DMS53 treated with DMSO at 0.1 percent for 48 hours (cell line): ENCODE measurements at regions not wholly inside any gene's neighbourhood (a gene's known extent, or its start where the extent isn't known, plus 50 kb on each side); places are given as distances from the start of the nearest gene placed in this dataset.

ENCODE experiments used
- DNase-seq: peaks from one replicate; lab custom pipeline; 2025; ENCODE audit not compliant: unreplicated experiment; lab: John Stamatoyannopoulos, UW

DNA sequence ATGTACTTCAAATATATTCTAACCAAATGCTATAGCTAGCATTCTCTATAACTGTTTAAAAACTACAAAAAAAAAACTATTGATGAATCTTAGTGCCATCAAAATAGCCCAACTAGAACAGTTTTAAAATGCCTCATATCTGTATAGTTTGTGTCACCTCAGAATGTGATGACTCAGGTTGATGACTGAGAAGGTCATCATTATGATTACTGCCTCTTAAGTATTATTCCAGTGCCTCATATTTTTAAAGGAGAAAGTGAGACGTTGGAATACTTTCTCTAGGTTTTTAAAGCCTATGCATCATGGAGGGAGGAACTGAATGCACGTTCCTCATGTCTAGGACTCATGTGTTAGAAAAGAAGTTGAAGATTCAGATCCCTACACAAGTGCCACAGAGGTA, 88.2 kb downstream of the TMA16 start:
- DNase-seq = no peak

DNA sequence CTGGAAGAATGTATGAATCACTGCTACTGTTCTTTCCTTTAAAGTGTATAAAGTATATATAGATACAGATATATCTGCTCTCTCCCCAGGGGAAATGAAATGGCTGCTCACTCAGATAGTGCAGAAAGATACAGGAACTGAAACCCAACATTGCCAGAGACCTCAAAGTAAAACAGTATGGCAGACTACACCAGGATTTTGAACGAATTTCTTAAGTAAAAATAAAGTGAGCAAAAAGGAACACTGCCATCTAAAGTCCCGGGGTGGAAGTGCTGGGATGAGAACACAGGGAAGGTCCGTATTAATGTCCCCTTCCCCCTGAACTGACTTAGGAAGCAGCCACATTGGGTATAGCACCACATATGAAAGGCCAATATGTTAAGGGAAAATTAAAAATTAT, 93.4 kb downstream of the TMA16 start:
- no peak for DNase-seq

DNA sequence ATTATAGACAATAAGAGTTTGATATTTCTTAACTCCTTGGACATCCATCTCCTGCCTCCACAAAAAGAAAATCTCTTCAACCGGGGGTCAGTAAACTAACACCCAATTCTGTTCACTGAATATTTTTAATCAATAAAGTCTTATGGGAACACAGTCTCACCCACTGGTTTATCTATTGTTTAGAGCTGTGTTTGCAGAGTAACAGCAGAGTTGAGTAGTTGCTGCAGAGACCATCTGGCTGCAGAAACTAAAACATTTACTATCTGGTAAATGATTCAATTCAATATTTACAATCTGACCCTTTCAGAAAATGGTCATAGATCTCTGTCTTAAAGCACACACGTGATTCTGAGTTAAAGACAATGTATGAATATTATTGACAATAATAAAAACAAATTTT, 94.0 kb downstream of the TMA16 start:
- peak; percentile 14 for DNase-seq

DNA sequence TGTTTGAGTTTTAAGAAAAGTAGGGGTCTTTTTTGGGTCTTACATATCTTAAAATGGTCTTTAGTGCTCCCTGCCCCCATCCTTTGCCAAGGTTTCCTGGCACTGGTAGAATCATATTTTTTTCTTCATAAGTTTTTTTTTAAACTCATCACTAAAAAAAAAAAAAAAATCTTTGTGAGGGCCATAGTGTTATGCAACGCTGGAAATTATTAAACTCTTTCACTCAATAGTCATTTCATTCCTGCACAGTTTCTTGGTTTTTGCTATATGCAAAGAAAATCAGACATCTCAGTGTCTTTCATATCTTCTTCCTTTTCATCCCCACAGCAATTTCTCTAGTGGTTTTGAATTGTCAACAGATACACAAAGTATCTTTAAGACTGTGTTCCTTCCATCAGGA, 95.6 kb downstream of the TMA16 start:
- DNase-seq = no peak

DNA sequence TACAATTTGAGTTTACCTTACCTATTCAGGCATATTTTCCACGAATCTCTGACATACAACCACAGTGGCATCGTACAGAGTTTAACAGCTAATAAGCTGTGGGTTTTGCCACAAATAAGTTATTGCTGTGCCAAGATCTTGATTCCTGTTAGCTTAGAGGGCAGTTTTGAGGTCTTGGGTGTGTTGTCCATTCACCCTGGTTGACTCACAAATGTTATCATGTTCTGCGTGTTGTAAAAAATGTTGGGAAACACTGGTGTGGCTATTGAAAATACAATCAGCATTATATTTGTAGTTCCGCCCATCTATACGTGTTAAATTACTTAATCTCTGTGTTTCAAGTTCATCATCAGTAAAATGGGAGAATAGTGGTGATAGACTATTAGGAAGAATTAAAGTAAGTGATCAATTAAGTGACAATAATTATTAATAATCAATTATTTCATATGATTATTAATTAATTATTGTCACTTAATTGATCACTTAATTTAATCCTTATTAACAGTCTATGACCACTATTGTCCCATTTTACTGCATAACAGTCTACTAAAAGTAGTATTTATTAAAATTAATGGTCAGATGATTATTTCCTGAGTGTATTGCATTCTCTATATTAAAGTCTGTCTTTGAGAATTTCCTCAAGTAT, 96.3 kb downstream of the TMA16 start:
- DNase-seq = no peak

DNA sequence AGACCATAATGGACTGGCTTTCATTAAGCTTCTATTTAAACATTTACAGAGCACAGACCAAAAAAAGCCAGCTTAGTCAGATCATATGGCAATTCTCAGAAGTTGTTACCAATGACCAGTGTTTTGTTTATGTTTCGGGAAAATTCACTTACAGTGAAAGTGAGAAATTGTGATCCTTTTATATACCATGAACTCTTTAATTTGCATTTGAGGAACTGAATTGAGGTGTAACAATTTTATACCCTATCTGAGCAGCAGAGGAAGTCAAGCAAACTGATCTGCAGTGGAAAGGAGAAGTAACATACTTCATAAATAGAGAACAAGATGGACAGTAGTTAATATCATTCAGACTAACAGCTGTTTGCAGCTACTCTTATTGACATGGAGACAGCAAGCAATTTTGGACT, 97.1 kb downstream of the TMA16 start:
- DNase-seq = no peak

DNA sequence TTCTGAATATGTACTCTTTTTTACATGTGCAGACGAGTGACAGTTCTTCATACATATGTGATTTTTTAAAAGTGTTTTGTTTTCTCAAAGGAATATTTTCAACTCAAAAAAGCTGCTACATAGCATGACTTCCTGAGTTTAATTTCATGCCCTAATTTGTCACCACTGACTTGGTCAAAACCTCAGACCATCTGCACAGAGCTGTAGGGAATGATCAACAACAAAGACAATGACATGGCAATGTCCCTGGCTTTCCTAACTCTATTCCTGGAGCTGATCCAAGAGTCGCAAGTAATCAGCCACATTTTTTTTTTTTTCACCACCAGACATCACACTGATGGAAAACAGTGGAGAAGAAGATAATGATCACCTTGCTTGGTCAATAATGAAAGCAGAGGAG, 97.7 kb downstream of the TMA16 start:
- no peak for DNase-seq

DNA sequence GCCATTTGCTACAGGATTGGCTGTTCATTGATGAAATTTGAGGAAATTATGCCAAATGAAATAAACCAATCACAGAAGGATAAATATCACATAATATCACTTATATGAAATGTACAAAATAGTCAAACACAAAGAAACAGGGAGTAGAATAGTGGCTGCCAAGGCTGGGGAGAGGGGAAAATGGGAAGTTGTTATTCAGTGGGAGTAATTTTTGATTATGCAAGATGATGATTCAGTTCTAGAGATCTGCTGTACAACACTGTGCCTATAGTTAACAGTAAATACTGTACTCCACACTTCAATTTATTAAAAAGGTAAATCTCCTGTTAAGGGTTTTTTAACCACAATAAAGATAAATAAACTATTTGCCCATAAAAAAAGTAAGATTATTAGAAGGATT, 101.1 kb downstream of the TMA16 start:
- no peak for DNase-seq

DNA sequence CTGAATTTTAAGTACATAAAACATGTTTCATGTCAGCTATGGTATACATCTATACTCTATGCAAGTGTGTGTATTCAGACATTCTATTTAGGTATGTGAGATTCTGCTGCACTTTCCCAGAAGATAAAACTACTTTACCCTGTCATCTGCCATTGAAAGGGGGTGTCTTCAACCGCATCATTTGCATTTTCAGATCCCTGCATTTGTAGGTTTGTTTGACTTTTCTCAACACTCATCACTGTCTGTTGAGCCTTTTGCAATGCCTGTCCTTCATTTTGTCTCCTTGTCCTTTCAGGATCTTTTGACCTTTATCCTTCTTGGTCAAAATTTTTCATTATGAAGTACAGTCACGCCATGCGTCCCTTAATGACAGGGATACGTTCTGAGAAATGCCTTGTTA, 103.5 kb downstream of the TMA16 start:
- no peak for DNase-seq

DNA sequence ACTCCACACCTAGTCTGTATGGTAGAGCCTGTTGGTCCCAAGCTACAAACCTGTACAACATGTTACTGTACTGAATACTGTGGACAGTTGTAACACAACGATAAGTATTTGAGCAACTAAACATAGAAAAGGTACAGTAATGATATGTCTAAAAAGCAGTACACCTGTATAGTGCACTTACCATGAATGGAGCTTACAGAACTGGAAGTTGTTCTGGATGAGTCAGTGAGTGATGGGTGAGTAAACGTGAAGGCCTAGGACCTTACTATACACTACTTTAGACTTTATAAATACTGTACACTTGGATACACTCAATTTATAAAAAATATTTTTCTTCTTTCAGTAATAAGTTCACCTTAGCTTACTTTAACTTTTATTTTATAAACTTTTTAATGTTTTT, 104.0 kb downstream of the TMA16 start:
- DNase-seq = no peak

DNA sequence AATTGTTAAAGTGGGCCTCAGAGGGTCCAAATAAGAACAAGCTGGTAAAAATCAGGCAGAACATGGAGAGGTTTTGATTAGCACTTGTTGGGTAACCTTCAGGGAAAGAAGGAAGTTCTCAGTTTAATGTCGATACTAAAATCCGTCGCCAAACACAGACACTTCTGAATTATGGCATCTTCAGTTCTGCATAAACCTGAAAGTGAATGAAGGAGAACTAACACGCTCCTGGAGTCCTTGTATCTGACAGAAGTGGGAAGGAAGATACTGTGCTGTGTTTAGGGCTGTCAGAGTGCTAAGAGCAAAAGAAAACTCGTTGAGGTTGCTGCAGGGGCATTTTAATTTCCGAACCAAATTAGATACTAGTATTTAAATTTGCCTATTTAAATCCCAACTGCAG, 106.2 kb downstream of the TMA16 start:
- DNase-seq = no peak

DNA sequence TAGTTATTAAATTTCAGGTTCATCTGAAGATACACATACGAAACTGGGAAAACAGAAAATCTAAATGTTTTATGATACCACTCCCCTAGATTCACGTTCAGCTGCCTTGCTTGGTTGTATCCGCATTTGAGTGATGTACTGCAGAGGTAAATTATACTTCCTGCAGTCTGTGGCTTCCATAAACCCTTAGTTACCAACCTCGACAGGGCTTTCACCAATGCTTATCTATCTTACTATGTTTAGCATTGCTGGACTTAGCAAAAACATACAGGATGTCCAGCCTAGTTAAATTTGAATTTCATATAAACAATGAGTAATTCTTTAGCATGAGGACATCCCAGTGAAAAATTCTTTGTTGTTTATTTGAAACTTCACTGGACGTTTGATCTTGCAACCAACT, 108.8 kb downstream of the TMA16 start:
- no peak for DNase-seq

DNA sequence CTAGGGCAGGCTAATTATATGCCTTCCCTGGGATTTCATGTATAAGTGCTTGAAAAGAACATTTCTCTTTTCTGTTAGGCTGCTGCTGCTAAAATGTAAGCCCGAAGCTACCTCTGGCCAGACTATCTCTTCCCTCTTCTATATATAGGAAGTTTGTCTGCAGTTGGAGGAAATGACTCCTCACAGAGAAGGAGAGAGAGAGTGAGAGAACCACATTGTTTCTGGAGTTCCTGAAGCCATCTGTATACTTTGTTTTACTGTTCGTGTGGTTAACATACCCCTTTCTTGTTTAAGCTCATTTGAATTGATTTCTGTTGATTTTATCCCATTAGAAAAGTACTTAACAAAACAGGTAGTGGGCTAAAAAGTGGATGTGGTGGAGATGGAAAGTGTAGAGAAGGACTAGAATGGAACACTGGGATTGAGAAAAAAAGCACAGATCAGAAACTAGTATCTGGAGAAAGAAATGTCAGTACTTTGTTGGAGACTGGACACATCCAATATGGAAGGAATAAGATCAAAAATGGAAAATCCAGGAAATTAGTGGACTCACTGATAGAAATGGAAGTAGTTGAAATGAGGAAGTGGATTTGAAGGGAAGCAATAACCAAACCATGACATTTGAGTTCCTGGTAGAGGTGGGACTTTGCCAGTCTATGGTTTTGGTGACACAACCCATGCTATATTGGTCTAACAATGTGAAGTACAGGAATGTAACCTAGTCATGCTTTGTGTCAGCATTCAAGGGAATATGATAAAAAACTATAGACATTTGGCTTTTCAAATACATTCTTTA, 112.6 kb downstream of the TMA16 start:
- no peak for DNase-seq

DNA sequence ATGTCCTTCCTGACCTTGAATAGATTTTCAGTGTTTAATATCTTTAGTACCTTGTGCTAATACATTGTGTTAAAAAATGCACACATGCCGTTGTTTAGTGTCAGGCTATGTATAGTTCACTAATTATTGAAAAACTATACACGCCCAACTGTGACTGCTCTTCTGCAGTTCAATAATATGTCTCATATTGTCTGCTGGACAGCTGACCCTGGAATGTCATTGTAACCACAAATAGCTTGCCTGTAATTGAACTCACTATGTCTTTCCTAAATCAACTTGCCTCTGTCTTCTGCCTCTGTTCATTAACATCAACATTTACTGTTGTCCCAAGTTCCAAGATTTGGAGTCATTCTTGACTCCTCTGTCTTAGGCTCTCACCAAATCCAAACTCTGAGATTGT, 114.5 kb downstream of the TMA16 start:
- DNase-seq = no peak

DNA sequence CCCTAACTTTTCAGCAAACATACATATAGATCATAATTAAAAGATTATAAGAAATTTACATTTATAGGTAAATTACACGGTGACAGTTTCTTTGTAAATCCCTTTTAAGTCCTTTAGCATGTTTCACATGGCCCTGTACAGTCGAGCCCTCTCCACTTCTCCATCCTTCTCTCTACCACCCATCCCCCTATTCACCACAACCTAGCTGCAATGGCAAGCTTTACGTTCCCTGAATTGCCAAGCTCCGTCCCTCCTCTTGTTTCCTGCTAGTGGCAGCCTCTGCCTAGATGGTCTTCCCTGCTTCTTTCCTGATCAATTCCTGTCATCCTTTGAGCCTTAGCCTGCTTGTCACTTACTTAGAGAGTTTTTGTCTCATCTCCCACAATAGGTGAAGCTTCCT, 116.2 kb downstream of the TMA16 start:
- DNase-seq = no peak

DNA sequence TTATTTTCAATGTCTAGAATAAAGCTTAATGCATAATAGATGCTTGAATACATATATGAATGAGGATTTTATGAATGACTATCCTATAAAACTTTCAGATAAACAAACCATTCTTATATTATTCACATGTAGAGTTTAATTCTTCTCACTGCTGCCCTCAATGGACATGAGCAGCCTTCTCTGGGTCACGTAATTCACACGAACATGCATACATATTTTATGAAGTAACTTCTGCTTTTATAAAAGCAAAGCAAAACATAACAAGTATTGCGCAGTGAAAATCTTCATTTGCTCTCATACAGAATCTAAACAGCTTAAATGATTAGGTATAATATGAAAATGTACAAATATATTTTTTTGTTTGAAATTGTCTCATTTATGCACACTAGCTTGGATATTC, 116.7 kb downstream of the TMA16 start:
- no peak for DNase-seq

DNA sequence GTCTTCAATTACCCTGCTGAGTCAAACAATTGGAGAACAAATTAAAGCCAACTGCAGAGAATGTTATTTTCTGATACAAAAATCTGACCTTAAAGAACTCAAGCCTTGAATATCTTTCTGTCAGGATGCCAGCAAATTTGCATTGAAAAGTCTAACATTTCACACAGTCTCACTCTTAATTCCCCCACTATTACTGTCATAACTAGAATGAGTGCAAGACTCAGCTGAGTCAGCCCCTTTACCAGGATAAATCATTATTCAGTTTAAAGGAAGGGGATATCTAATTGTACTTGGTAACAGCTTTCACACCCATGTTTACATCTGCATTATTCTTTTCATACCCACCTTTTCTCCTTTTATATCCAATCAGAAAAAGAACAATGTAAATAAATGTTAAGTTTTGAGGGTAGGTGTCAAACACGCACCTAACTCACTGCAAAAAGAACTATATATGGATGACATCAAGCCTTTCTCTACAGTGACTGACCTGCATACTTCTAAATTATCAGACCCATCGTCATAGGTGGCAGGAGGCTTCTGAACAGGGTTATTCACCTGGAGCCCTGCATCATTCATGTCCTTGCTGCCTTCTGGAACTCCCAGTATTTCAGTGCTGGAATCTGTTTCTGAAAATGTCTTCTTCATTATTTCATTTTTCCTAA, 117.4 kb downstream of the TMA16 start:
- no peak for DNase-seq

DNA sequence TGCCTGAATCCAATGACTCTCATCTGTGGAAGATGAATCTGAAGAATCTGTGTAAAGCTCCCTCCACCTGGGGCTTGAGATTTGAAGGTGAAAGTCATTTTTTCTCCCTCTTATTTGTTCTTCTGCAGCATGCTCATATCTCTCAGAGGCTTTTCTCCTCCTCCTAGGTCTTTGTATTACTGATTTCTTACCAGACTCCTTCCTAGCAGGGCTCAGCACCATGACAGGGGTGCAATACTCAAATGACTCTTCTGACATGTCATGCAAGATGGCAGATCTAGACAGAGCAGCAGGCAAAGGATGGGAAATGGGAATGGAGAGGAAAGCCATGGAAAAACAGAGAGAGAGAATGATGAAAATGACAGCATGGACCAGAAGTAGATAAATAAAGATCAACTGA, 118.3 kb downstream of the TMA16 start:
- no peak for DNase-seq

DNA sequence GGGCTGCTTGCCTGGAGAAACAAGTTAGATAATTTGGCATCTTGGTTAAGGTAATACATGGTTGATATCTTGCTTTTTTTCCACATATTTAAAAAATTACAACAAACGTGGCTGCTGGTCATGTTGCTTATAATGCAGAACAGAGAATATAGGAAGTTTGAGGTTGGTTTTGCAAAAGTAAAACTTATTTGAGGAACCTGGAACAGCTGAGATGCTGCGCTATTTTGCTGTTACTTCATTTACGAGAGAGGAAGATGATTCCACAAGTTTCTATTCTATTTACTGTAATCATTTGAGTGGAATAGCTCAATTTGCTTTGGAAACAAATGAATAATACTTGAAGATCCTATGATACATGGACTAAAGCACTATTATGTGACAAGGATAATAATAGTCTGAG, 118.9 kb downstream of the TMA16 start:
- no peak for DNase-seq

DNA sequence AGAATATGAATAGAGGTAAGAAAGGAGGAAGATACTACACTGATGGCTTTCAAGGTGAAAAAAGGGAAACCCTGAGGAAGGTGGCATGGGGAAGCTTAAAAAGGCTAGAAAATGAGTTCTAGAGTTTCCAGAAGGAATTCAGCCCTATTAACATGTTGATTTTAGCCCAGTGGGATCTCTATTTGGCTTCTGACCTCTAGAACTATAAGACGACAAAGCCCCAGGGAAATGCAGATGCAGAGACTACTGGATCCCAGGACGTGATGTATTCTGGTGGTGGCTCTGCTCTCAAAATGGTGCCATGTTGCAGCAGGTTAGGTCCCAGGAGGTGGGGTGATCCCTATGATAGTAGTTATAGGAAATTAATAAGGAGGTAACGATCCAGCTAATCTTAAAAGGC, 120.4 kb downstream of the TMA16 start:
- DNase-seq = no peak

DNA sequence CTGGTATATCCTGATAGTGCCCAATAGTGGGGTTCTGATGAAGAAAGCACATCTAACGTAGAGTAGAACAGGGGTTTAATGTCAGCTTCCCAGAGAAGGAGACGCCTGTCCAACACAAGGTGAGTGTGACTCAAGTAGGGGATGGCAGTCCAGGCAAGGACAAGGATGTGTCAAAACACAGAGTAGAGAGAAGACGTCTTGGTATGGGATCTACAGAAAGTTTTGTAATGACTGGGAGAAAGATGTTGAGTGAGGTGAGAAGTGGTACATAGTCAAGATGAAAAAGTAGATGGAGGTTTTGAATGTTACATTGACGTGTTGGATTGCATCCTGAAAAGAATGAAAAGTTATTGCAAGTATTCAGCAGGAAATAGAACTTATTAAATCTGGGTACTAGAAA, 124.4 kb downstream of the TMA16 start:
- no peak for DNase-seq

DNA sequence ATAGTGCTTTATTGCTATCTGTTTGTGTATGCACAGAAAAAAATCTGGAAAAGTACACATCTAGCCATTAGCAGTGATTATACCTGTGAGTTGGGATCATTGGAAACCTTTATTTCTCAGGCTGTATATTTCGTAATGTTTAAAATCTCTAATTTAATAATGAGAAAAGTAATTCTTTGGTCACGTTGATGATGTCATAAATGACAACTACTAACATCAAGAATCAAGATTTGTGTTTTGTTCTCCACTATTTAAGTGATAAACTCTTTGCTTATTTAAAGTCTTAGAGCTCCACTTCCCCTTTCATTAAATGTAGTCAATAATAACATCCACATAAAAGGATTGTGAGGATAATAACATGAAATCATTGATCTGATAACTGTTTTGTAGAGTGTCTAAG, 126.2 kb downstream of the TMA16 start:
- no peak for DNase-seq
